HCT116 (cell line): ENCODE measurements at regions not wholly inside any gene's neighbourhood (a gene's known extent, or its start where the extent isn't known, plus 50 kb on each side); places are given as distances from the start of the nearest gene placed in this dataset.

Experiments used
- CEBPB ChIP-seq: IDR thresholded peaks from 2 replicates; pipeline ENCODE4 v1.6.1; 2012; ENCODE audit warnings: low read depth
- EGR1 ChIP-seq: IDR thresholded peaks from 2 replicates; pipeline ENCODE4 v1.6.1; 2012; ENCODE audit warnings: low read depth
- ELF1 ChIP-seq: IDR thresholded peaks from 2 replicates; pipeline ENCODE4 v1.6.1; 2012; ENCODE audit warnings: low read depth, borderline replicate concordance
- EZH2 ChIP-seq: fragments of 200-600 bp; sonication (generic); IDR thresholded peaks from 2 replicates; pipeline ENCODE4 v1.6.1; 2017; ENCODE audit warnings: antibody characterized with exemption, mixed run types
- FOSL1 ChIP-seq: IDR thresholded peaks from 2 replicates; pipeline ENCODE4 v1.6.1; 2012; ENCODE audit warnings: low read depth
- POLR2A ChIP-seq: IDR thresholded peaks from 2 replicates; pipeline ENCODE4 v1.7.0; 2011; ENCODE audit warnings: borderline replicate concordance; ENCODE audit not compliant: insufficient read depth, insufficient read length; ENCODE audit errors: extremely low read depth
- POLR2AphosphoS5 ChIP-seq: IDR thresholded peaks from 2 replicates; pipeline ENCODE4 v1.6.1; 2011; ENCODE audit warnings: mild to moderate bottlenecking, low read depth, low read length, moderate library complexity
- SP1 ChIP-seq: IDR thresholded peaks from 2 replicates; pipeline ENCODE4 v1.6.1; 2012; ENCODE audit warnings: low read depth
- TCF7L2 ChIP-seq: IDR thresholded peaks from 2 replicates; pipeline ENCODE4 v1.7.0; 2011; ENCODE audit warnings: borderline replicate concordance, inconsistent platforms; ENCODE audit not compliant: insufficient read depth, insufficient read length; ENCODE audit errors: extremely low read depth
- YY1 ChIP-seq: IDR thresholded peaks from 2 replicates; pipeline ENCODE4 v1.6.1; 2011; ENCODE audit warnings: low read length, low read depth, moderate library complexity, mild to moderate bottlenecking; ENCODE audit not compliant: insufficient replicate concordance; ENCODE audit errors: extremely low read depth
- TF ChIP-seq, protein P1 (sequence below), 3 experiments: fragments of 200-600 bp in 1 of 3; sonication (generic) in 1 of 3; IDR thresholded peaks in 2 of 3; conservative IDR thresholded peaks in 1 of 3; 2 replicates each; pipeline ENCODE4 v1.5.1; 2012 to 2017; ENCODE audit warnings: low read depth in 2 of 3, low read length in 2 of 3, antibody characterized with exemption in 1 of 3, borderline replicate concordance in 1 of 3, control low read depth in 1 of 3, mild to moderate bottlenecking in 1 of 3, mixed read lengths in 1 of 3, mixed run types in 1 of 3, moderate library complexity in 1 of 3; ENCODE audit not compliant: insufficient read depth in 1 of 3

DNA sequence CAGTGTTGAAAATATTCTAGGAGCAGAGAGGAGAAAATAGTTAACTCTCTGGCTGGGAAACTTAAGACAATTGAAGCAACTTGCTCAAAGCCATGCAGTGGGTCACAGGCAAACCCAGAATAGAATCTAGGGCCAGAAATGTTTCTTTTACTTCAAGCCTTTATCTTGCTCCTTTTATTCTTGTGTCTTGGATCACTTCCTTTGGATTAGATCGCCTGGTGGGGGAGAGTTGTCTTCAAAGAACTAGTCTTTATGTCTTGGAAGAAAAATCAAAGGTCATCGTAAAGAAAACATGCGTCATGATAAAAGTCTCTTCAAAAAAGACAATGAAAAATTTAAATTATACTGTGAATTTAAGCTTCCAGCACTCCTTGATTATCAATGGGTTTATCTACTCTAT lies 493.6 kb upstream of the USP24 start:
- TF ChIP-seq POLR2AphosphoS5 (no peak), TCF7L2 (peak; percentile 25), POLR2A (no peak), FOSL1 (no peak), CEBPB (no peak), EZH2 (no peak), EGR1 (no peak), YY1 (no peak), ELF1 (no peak), SP1 (no peak)
- TF ChIP-seq, protein P1, sequence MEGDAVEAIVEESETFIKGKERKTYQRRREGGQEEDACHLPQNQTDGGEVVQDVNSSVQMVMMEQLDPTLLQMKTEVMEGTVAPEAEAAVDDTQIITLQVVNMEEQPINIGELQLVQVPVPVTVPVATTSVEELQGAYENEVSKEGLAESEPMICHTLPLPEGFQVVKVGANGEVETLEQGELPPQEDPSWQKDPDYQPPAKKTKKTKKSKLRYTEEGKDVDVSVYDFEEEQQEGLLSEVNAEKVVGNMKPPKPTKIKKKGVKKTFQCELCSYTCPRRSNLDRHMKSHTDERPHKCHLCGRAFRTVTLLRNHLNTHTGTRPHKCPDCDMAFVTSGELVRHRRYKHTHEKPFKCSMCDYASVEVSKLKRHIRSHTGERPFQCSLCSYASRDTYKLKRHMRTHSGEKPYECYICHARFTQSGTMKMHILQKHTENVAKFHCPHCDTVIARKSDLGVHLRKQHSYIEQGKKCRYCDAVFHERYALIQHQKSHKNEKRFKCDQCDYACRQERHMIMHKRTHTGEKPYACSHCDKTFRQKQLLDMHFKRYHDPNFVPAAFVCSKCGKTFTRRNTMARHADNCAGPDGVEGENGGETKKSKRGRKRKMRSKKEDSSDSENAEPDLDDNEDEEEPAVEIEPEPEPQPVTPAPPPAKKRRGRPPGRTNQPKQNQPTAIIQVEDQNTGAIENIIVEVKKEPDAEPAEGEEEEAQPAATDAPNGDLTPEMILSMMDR (IDR thresholded peaks at IDR 0.05 in 2 of 3, conservative IDR thresholded peaks at IDR 0.05 in 1 of 3; ENCODE audit: borderline replicate concordance in 1 of 3, insufficient read depth in 1 of 3, low read depth in 2 of 3, low read length in 2 of 3) = no peak
